HCT116 (cell line): ENCODE measurements at regions not wholly inside any gene's neighbourhood (a gene's known extent, or its start where the extent isn't known, plus 50 kb on each side); places are given as distances from the start of the nearest gene placed in this dataset.

Source experiments
- ATAC-seq: fragments of 200-7000 bp; cut with Tn5 transposase; 2 replicates; pipeline ENCODE4 v1.9.1; 2020; ENCODE audit warnings: mild to moderate bottlenecking, moderate library complexity
- BruUV-seq: library from RNA; stranded (reverse); fragments of 400-500 nt; replicated peaks from 2 replicates; lab custom pipeline; 2021; lab: Mats Ljungman, UMichigan
- CTCF ChIA-PET: fragments of 300-600 bp; sonication (Branson Sonifier 250); formaldehyde crosslinking; loops from one replicate; lab custom pipeline; 2021; ENCODE audit warnings: antibody characterized with exemption; lab: Charles Lee
- POLR2A ChIA-PET: fragments of 300-600, 350-600 bp; sonication (Branson Sonifier 250); formaldehyde crosslinking; loops from one replicate; lab custom pipeline; 2021; ENCODE audit warnings: antibody characterized with exemption; lab: Charles Lee
- RAD21 ChIA-PET, 2 experiments: fragments of 300-600 bp; sonication (Branson Sonifier 250); formaldehyde crosslinking; loops; one replicate each; lab custom pipeline; 2023; ENCODE audit warnings: low total read pairs in 2 of 2; ENCODE audit not compliant: uncharacterized antibody in 2 of 2, unreplicated experiment in 2 of 2, low non-redundant PET in 1 of 2; lab: Charles Lee
- DNase-seq: peaks from one replicate; pipeline ENCODE4 v3.0.0-alpha.2; 2010; ENCODE audit warnings: low read depth, low spot score
- H2AFZ ChIP-seq: fragments of 200-600 bp; shearing (Covaris generic), sonication (generic); 2 replicates; pipeline ENCODE4 v1.6.1; 2017; ENCODE audit warnings: low read depth, mixed run types, mixed read lengths, antibody characterized with exemption, low read length; ENCODE audit not compliant: poor library complexity, severe bottlenecking
- H3K27ac ChIP-seq: 2 replicates; pipeline ENCODE4 v1.5.1; 2012; ENCODE audit warnings: low read depth, low read length
- H3K27me3 ChIP-seq: fragments of 200-600 bp; sonication (generic); 2 replicates; pipeline ENCODE4 v1.6.1; 2016; ENCODE audit warnings: mixed run types, low read length, mixed read lengths; ENCODE audit not compliant: insufficient read depth
- H3K36me3 ChIP-seq, 2 experiments: fragments of 200-500 bp in 1 of 2; fragments of 200-600 bp in 1 of 2; sonication (Bioruptor generic) in 1 of 2; sonication (generic) in 1 of 2; 2 replicates each; pipeline versions ENCODE4 v1.5.1 to v1.6.1; 2014 to 2016; ENCODE audit warnings: low read length in 2 of 2, inconsistent platforms in 1 of 2, mixed read lengths in 1 of 2, mixed run types in 1 of 2; ENCODE audit not compliant: insufficient read depth in 2 of 2, control insufficient read depth in 1 of 2
- H3K4me1 ChIP-seq, 2 experiments: fragments of 200-600 bp in 1 of 2; sonication (generic) in 1 of 2; 2 replicates each; pipeline versions ENCODE4 v1.5.1 to v1.6.1; 2012 to 2017; ENCODE audit warnings: low read length in 2 of 2, inconsistent platforms in 1 of 2, mild to moderate bottlenecking in 1 of 2, mixed read lengths in 1 of 2, mixed run types in 1 of 2, moderate library complexity in 1 of 2; ENCODE audit not compliant: insufficient read depth in 2 of 2, control insufficient read depth in 1 of 2
- H3K4me2 ChIP-seq: fragments of 200-600 bp; sonication (generic); 2 replicates; pipeline ENCODE4 v1.6.1; 2017; ENCODE audit warnings: mixed run types, low read length, mixed read lengths
- H3K4me3 ChIP-seq, 2 experiments: fragments of 200-600 bp in 1 of 2; sonication (generic) in 1 of 2; replicated peaks in 1 of 2; 2 replicates each; pipeline ENCODE4 v1.5.1; 2011 to 2016; ENCODE audit warnings: low read length in 2 of 2, control low read depth in 1 of 2, low read depth in 1 of 2, mild to moderate bottlenecking in 1 of 2, mixed read lengths in 1 of 2, mixed run types in 1 of 2
- H3K79me2 ChIP-seq: fragments of 200-600 bp; sonication (generic); 2 replicates; pipeline ENCODE4 v1.6.1; 2017; ENCODE audit warnings: mild to moderate bottlenecking, mixed run types, low read length, moderate library complexity, mixed read lengths; ENCODE audit not compliant: insufficient read depth
- H3K9ac ChIP-seq: fragments of 200-600 bp; sonication (generic); 2 replicates; pipeline ENCODE4 v1.6.1; 2016; ENCODE audit warnings: low read length, mixed read lengths
- H3K9me2 ChIP-seq: fragments of 200-600 bp; sonication (generic), shearing (Covaris generic); 2 replicates; pipeline ENCODE4 v1.6.1; 2017; ENCODE audit warnings: mixed run types, mild to moderate bottlenecking, moderate library complexity; ENCODE audit not compliant: insufficient read depth
- H3K9me3 ChIP-seq, 2 experiments: fragments of 200-500 bp in 1 of 2; fragments of 200-600 bp in 1 of 2; sonication (Bioruptor generic) in 1 of 2; sonication (generic) in 1 of 2; 2 replicates each; pipeline ENCODE4 v1.6.1; 2014 to 2017; ENCODE audit warnings: low read length in 2 of 2, mixed read lengths in 2 of 2, inconsistent platforms in 1 of 2, low read depth in 1 of 2, mild to moderate bottlenecking in 1 of 2, mixed run types in 1 of 2, moderate library complexity in 1 of 2; ENCODE audit not compliant: control insufficient read depth in 1 of 2, insufficient read depth in 1 of 2
- H4K20me1 ChIP-seq: fragments of 200-600 bp; sonication (generic), shearing (Covaris generic); 2 replicates; pipeline ENCODE4 v1.6.1; 2017; ENCODE audit warnings: mixed run types, mild to moderate bottlenecking, moderate library complexity; ENCODE audit not compliant: insufficient read depth
- ATF3 ChIP-seq: IDR thresholded peaks from 2 replicates; pipeline ENCODE4 v1.6.1; 2012
- CBX3 ChIP-seq: IDR thresholded peaks from 2 replicates; pipeline ENCODE4 v1.6.1; 2012; ENCODE audit warnings: low read depth
- CEBPB ChIP-seq: IDR thresholded peaks from 2 replicates; pipeline ENCODE4 v1.6.1; 2012; ENCODE audit warnings: low read depth
- ELF1 ChIP-seq: IDR thresholded peaks from 2 replicates; pipeline ENCODE4 v1.6.1; 2012; ENCODE audit warnings: low read depth, borderline replicate concordance
- EZH2 ChIP-seq: fragments of 200-600 bp; sonication (generic); IDR thresholded peaks from 2 replicates; pipeline ENCODE4 v1.6.1; 2017; ENCODE audit warnings: antibody characterized with exemption, mixed run types
- EZH2phosphoT487 ChIP-seq: fragments of 200-600 bp; IDR thresholded peaks from 2 replicates; pipeline ENCODE4 v1.6.1; 2018; ENCODE audit warnings: antibody characterized with exemption, borderline replicate concordance
- FOSL1 ChIP-seq: IDR thresholded peaks from 2 replicates; pipeline ENCODE4 v1.6.1; 2012; ENCODE audit warnings: low read depth
- JUND ChIP-seq: IDR thresholded peaks from 2 replicates; pipeline ENCODE4 v1.6.1; 2012
- POLR2A ChIP-seq: IDR thresholded peaks from 2 replicates; pipeline ENCODE4 v1.7.0; 2011; ENCODE audit warnings: borderline replicate concordance; ENCODE audit not compliant: insufficient read depth, insufficient read length; ENCODE audit errors: extremely low read depth
- RAD21 ChIP-seq: IDR thresholded peaks from 2 replicates; pipeline ENCODE4 v1.6.1; 2012; ENCODE audit warnings: low read depth, mild to moderate bottlenecking
- REST ChIP-seq: IDR thresholded peaks from 2 replicates; pipeline ENCODE4 v1.6.1; 2012; ENCODE audit warnings: low read depth
- SIN3A ChIP-seq: IDR thresholded peaks from 2 replicates; pipeline ENCODE4 v1.6.1; 2012; ENCODE audit warnings: low read depth
- SRF ChIP-seq: IDR thresholded peaks from 2 replicates; pipeline ENCODE4 v1.6.1; 2012; ENCODE audit warnings: low read depth
- TCF7L2 ChIP-seq: IDR thresholded peaks from 2 replicates; pipeline ENCODE4 v1.7.0; 2011; ENCODE audit warnings: borderline replicate concordance, inconsistent platforms; ENCODE audit not compliant: insufficient read depth, insufficient read length; ENCODE audit errors: extremely low read depth
- YY1 ChIP-seq: IDR thresholded peaks from 2 replicates; pipeline ENCODE4 v1.6.1; 2011; ENCODE audit warnings: low read length, low read depth, moderate library complexity, mild to moderate bottlenecking; ENCODE audit not compliant: insufficient replicate concordance; ENCODE audit errors: extremely low read depth
- ZFX ChIP-seq: fragments of 450-650 bp; IDR thresholded peaks from 2 replicates; pipeline ENCODE4 v1.6.1; 2017
- ZNF274 ChIP-seq: fragments of 200-500 bp; sonication (Bioruptor generic); IDR thresholded peaks from 2 replicates; pipeline ENCODE4 v1.6.1; 2014; ENCODE audit warnings: mild to moderate bottlenecking, low read depth, low read length, inconsistent platforms
- intact Hi-C: fragments of 100-400 bp; cut with micrococcal nuclease; formaldehyde crosslinking; loops from 2 replicates; pipeline ENCODE4 v1.10.0; 2022

- ChIA-PET POLR2A (no interaction called here), RAD21 (no interaction called here), CTCF (no interaction called here)
- no peaks in the 10 kb centered on the region for H3K36me3 ChIP-seq
- H3K27me3 ChIP-seq: no peaks in the 10 kb centered on the region
- peaks cover 0 to 4% of the 10 kb centered on the region in 2 experiments; a peak in 1 of 4 replicates for H3K9me3 ChIP-seq
- H3K4me2 ChIP-seq: no peak overlapping the region
- H3K79me2 ChIP-seq: no peaks in the 10 kb centered on the region
- ATAC-seq: no peak
- no TSS peak for BruUV-seq
- no peak overlapping the region for H3K4me3 ChIP-seq
- H4K20me1 ChIP-seq: no peaks in the 10 kb centered on the region
- no peak for TF ChIP-seq EZH2phosphoT487
- no peak for TF ChIP-seq TCF7L2
- no peak for TF ChIP-seq ZNF274
- no peak for TF ChIP-seq ZFX
- no peak for DNase-seq
- no peaks in the 10 kb centered on the region for H3K9me2 ChIP-seq
- no peaks in the 10 kb centered on the region for H3K4me1 ChIP-seq
- intact Hi-C loops: no loop called here
- H3K9ac ChIP-seq: no peak overlapping the region
- H2AFZ ChIP-seq: no peak overlapping the region
- no peak overlapping the region for H3K27ac ChIP-seq
These were observed 1507.4 kb upstream of the CELF4 start for GRCh38 chr18:39072970-39073369.

GRCh38 chr18:39062426-39062825 is 1496.8 kb upstream of the CELF4 start:
- no peaks in the 10 kb centered on the region for H4K20me1 ChIP-seq
- peaks cover 0 to 5% of the 10 kb centered on the region in 2 experiments; a peak in 1 of 4 replicates for H3K4me1 ChIP-seq
- no peaks in the 10 kb centered on the region for H3K27me3 ChIP-seq
- no peaks in the 10 kb centered on the region for H3K9me3 ChIP-seq
- no peak overlapping the region for H3K4me3 ChIP-seq
- ATAC-seq (no peak), DNase-seq (no peak)
- no peaks in the 10 kb centered on the region for H3K36me3 ChIP-seq
- H2AFZ ChIP-seq: no peak overlapping the region
- no peaks in the 10 kb centered on the region for H3K9me2 ChIP-seq
- no peak overlapping the region for H3K9ac ChIP-seq
- no TSS peak for BruUV-seq
- no peak overlapping the region for H3K4me2 ChIP-seq
- ChIA-PET CTCF (no interaction called here), POLR2A (no interaction called here), RAD21 (no interaction called here)
- intact Hi-C loops: no loop called here
- H3K27ac ChIP-seq: no peak overlapping the region
- H3K79me2 ChIP-seq: no peaks in the 10 kb centered on the region
- TF ChIP-seq FOSL1: no peak
- no peak for TF ChIP-seq EZH2
- TF ChIP-seq ELF1: no peak
- no peak for TF ChIP-seq CEBPB
- TF ChIP-seq YY1: no peak
- no peak for TF ChIP-seq ZFX
- TF ChIP-seq RAD21: no peak
- no peak for TF ChIP-seq SIN3A
- no peak for TF ChIP-seq SRF
- no peak for TF ChIP-seq ZNF274
- no peak for TF ChIP-seq REST
- TF ChIP-seq JUND: no peak
- TF ChIP-seq CBX3: no peak
- TF ChIP-seq POLR2A: no peak
- no peak for TF ChIP-seq ATF3
